Pancreas (tissue), 10 donors: ENCODE measurements at regions not wholly inside any gene's neighbourhood (a gene's known extent, or its start where the extent isn't known, plus 50 kb on each side); places are given as distances from the start of the nearest gene placed in this dataset.

Experiments
- ATAC-seq, 4 donors: fragments of 200-7000 bp; cut with Tn5 transposase; one replicate each; pipeline versions ENCODE4 v1.8.0 to v1.9.1; 2020; ENCODE audit warnings: mild to moderate bottlenecking in 4 of 4, moderate library complexity in 4 of 4
- DNase-seq, 6 donors: peaks; one replicate each; pipeline ENCODE4 v3.0.0-alpha.2; 2020
- FAIRE-seq: peaks from 2 replicates; lab custom pipeline; 2012; peaks lifted over from hg19 to GRCh38; lab: Jason Lieb, UNC
- H3K27ac ChIP-seq, 4 donors: fragments of 200-600 bp; sonication (generic); 1 replicate in 3 of 4; 2 replicates in 1 of 4; pipeline versions ENCODE4 v1.5.0 to v1.8.0; 2020
- H3K27me3 ChIP-seq, 4 donors: fragments of 200-600 bp; one replicate each; pipeline ENCODE4 v1.8.0; 2021
- H3K36me3 ChIP-seq, 3 donors: fragments of 200-600 bp; sonication (generic) in 1 of 3; one replicate each; pipeline versions ENCODE4 v1.5.0 to v1.8.0; 2020 to 2021
- H3K4me1 ChIP-seq, 3 donors: fragments of 200-600 bp; one replicate each; pipeline ENCODE4 v1.8.0; 2021
- H3K4me3 ChIP-seq, 4 donors: fragments of 200-600 bp; sonication (generic) in 2 of 4; one replicate each; pipeline versions ENCODE4 v1.5.0 to v1.8.0; 2020 to 2021
- H3K9me3 ChIP-seq, 4 donors: fragments of 200-600 bp; one replicate each; pipeline ENCODE4 v1.8.0; 2021
- CTCF ChIP-seq, 4 donors: fragments of 200-600 bp; sonication (generic) in 3 of 4; IDR thresholded peaks; one replicate each; pipeline versions ENCODE4 v1.5.0 to v1.8.0; 2021; ENCODE audit warnings: antibody characterized with exemption in 4 of 4
- WGBS, 2 donors: extraction: QIAGEN DNeasy Blood & Tissue Kit; methylation state at CpG; one replicate each; pipeline ENCODE4 v1.1.7; 2013; 5-methylcytosine and 5-hydroxymethylcytosine counted together
- intact Hi-C, 3 donors: fragments of 100-400 bp; cut with DNase I; formaldehyde crosslinking; loops; one replicate each; pipeline versions ENCODE4 v1.11.1 to v1.14.2; 2022
- donor health status: healthy with polysubstance abuse.
- donor health status: DM: no; HTN: no; CAD: no; lungs with moderate emphysema.
- donor health status: DM: no; HTN: no; CAD: no.
- donor health status: control.
- donor health status: control.
- donor health status: Bipolar disorder and iron deficiency.
- donor health status: DM: yes; HTN: yes; CAD: no.
- donor health status: DM: no; HTN: no; CAD: no.
- donor health status: DM: no; HTN: no; CAD: no.
- donor health status: DM: yes; HTN: yes; CAD: no.

- H3K9me3 ChIP-seq: no peaks in the 10 kb centered on the region
- peaks cover 0 to 2% (median 0%) of the 10 kb centered on the region in 4 donors for H3K27me3 ChIP-seq
- ATAC-seq: no peak
- DNase-seq: no peak
- no peak for FAIRE-seq
- H3K36me3 ChIP-seq: no peaks in the 10 kb centered on the region
- H3K4me1 ChIP-seq: no peaks in the 10 kb centered on the region
- no peak for TF ChIP-seq CTCF (IDR thresholded peaks at IDR 0.05)
- intact Hi-C loops: no loop called here
- no peak overlapping the region for H3K4me3 ChIP-seq
- no peak overlapping the region for H3K27ac ChIP-seq
These were observed 400.3 kb downstream of the MIAT start for GRCh38 chr22:27057717-27058116.

- no peak overlapping the region for H3K4me3 ChIP-seq
- no peaks in the 10 kb centered on the region for H3K9me3 ChIP-seq
- FAIRE-seq (no peak), ATAC-seq (no peak), DNase-seq (no peak)
- no peak for TF ChIP-seq CTCF (IDR thresholded peaks at IDR 0.05)
- no peaks in the 10 kb centered on the region for H3K4me1 ChIP-seq
- no peaks in the 10 kb centered on the region for H3K36me3 ChIP-seq
- H3K27ac ChIP-seq: no peak overlapping the region
- intact Hi-C loops: no loop called here
- H3K27me3 ChIP-seq: peaks cover 0 to 2% (median 0%) of the 10 kb centered on the region in 4 donors
- 77 to 82% methylated on average over 15 of the region's 15 CpGs for WGBS, 2 donors
These were observed 402.8 kb downstream of the MIAT start for GRCh38 chr22:27060190-27060589.

GRCh38 chr22:27062910-27063309, 405.5 kb downstream of the MIAT start:
- no peaks in the 10 kb centered on the region for H3K9me3 ChIP-seq
- 69 to 74% methylated on average over 2 of the region's 2 CpGs for WGBS, 2 donors
- ATAC-seq: no peak
- no peak for DNase-seq
- TF ChIP-seq CTCF (IDR thresholded peaks at IDR 0.05): no peak
- H3K27ac ChIP-seq: no peak overlapping the region
- H3K4me3 ChIP-seq: no peak overlapping the region
- no peak for FAIRE-seq
- no peaks in the 10 kb centered on the region for H3K4me1 ChIP-seq
- H3K36me3 ChIP-seq: no peaks in the 10 kb centered on the region
- H3K27me3 ChIP-seq: peaks cover 0 to 2% (median 0%) of the 10 kb centered on the region in 4 donors
- intact Hi-C loops: no loop called here

DNA sequence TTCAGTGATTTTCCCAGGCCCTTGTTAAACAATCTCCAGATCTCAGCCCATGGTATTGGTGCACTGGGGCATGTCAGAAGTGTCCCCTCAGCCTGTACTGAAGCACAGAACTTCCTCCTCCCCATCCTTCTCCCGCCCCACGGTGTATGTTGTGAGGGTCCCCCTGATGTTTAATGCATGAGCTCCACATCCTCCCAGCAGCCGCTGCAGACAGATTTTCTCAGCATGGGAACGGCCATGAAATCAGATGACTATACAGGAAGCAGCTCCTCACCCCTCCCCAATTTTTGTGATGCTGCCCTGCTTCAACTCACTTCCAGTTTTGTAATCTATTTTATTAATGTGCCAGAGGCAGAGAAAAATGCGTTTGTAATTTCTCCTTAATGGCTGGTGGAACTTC, 406.0 kb downstream of the MIAT start:
- FAIRE-seq (no peak), ATAC-seq (no peak), DNase-seq (no peak)
- 43 to 55% methylated on average over 5 of the region's 5 CpGs for WGBS, 2 donors
- Histone ChIP-seq H3K36me3 (no peaks in the 10 kb centered on the region), H3K27me3 (peaks cover 0 to 2% (median 0%) of the 10 kb centered on the region in 4 donors), H3K4me3 (no peak overlapping the region), H3K4me1 (no peaks in the 10 kb centered on the region), H3K27ac (no peak overlapping the region), H3K9me3 (no peaks in the 10 kb centered on the region)
- no peak for TF ChIP-seq CTCF (IDR thresholded peaks at IDR 0.05)
- intact Hi-C loops: no loop called here

- H3K36me3 ChIP-seq: no peaks in the 10 kb centered on the region
- DNase-seq (no peak), ATAC-seq (no peak), FAIRE-seq (no peak)
- 75 to 79% methylated on average over 2 of the region's 2 CpGs for WGBS, 2 donors
- H3K4me1 ChIP-seq: no peaks in the 10 kb centered on the region
- TF ChIP-seq CTCF (IDR thresholded peaks at IDR 0.05): no peak
- H3K27ac ChIP-seq: no peak overlapping the region
- intact Hi-C loops: no loop called here
- H3K9me3 ChIP-seq: no peaks in the 10 kb centered on the region
- H3K4me3 ChIP-seq: no peak overlapping the region
- peaks cover 0 to 2% (median 0%) of the 10 kb centered on the region in 4 donors for H3K27me3 ChIP-seq
These were observed 406.5 kb downstream of the MIAT start for GRCh38 chr22:27063841-27064240.
